ENCODE measurements at regions not wholly inside any gene's neighbourhood (a gene's known extent, or its start where the extent isn't known, plus 50 kb on each side); places are given as distances from the start of the nearest gene placed in this dataset.

GRCh38 chr11:112541140-112542046 is 280.7 kb upstream of the PLET1 start:
- H3K4me1 ChIP-seq = peaks cover 0 to 12% (median 0%) of the 10 kb centered on the region in 12 donors
- no peaks in the 10 kb centered on the region for H3K9me3 ChIP-seq
- ATAC-seq (peak in 2 of 4 donors; percentile 59 to 61), DNase-seq (no peak)
- TF ChIP-seq CTCF (IDR thresholded peaks at IDR 0.05) = no peak
- TF ChIP-seq POLR2A (IDR thresholded peaks at IDR 0.05) = no peak
- intact Hi-C loops (cut with DNase I) = no loop called here
- no peaks in the 10 kb centered on the region for H3K27me3 ChIP-seq
- no peaks in the 10 kb centered on the region for H3K36me3 ChIP-seq
- WGBS, 4 donors = 69 to 78% (median 74%) methylated on average over 3 of the region's 3 CpGs
- no peak overlapping the region for H3K27ac ChIP-seq
- no peak overlapping the region for H3K4me3 ChIP-seq

DNA sequence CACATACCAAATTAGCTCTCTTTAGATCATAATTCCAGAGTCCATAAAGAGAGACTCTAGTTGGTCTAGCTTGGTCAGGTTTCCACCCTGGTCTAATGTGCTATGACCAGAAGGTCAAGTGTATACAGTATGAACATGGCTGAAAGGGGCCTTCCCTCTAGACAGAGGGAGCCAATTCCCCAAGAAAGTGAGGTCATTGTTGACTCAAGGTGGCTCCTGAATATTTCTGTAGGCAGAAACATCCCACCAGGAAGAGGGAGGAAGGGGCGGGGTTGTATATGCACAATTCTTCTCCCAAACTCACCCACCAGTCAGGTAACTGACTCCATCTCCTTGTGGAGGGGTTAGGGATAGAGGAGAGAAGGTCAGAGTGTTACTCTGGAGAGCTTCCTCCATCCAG is 281.8 kb upstream of the PLET1 start:
- peaks cover 0 to 9% (median 0%) of the 10 kb centered on the region in 12 donors for H3K4me1 ChIP-seq
- no peak for DNase-seq
- intact Hi-C loops (cut with DNase I) = no loop called here
- no peaks in the 10 kb centered on the region for H3K27me3 ChIP-seq
- H3K27ac ChIP-seq = no peak overlapping the region
- TF ChIP-seq POLR2A (IDR thresholded peaks at IDR 0.05) (no peak), CTCF (IDR thresholded peaks at IDR 0.05) (no peak)
- ATAC-seq = no peak
- no peak overlapping the region for H3K4me3 ChIP-seq
- WGBS, 4 donors = 72 to 90% (median 86%) methylated on average over 1 of the region's 1 CpG
- H3K36me3 ChIP-seq = no peaks in the 10 kb centered on the region
- no peaks in the 10 kb centered on the region for H3K9me3 ChIP-seq

DNA sequence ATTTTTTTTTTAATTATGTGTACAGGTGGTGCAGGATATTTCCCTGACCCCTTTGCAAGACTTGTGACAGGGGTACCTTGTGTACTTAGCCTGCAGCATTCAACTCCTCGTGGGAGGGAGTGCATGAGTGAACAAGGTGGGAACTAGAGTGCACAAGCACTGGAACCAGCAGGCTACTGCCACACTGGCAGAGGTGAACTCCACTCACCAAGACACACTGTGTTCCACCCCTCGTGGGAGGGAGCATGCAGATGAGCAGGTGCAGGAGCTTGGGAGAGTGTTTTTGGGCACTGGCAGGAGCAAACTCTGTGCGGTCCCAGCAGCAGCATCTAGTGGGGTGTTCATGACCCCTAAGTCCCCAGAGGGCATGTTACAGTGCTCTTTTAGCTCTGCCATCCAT is 282.7 kb upstream of the PLET1 start:
- H3K9me3 ChIP-seq = no peaks in the 10 kb centered on the region
- DNase-seq (no peak), ATAC-seq (peak in 1 of 4 donors; percentile 11)
- H3K4me1 ChIP-seq = peaks cover 0 to 7% (median 0%) of the 10 kb centered on the region in 12 donors
- H3K27ac ChIP-seq = no peak overlapping the region
- 71 to 93% (median 80%) methylated on average over 3 of the region's 3 CpGs for WGBS, 4 donors
- H3K27me3 ChIP-seq = no peaks in the 10 kb centered on the region
- TF ChIP-seq POLR2A (IDR thresholded peaks at IDR 0.05) (no peak), CTCF (IDR thresholded peaks at IDR 0.05) (no peak)
- H3K36me3 ChIP-seq = no peaks in the 10 kb centered on the region
- no peak overlapping the region for H3K4me3 ChIP-seq
- intact Hi-C loops (cut with DNase I) = no loop called here

DNA sequence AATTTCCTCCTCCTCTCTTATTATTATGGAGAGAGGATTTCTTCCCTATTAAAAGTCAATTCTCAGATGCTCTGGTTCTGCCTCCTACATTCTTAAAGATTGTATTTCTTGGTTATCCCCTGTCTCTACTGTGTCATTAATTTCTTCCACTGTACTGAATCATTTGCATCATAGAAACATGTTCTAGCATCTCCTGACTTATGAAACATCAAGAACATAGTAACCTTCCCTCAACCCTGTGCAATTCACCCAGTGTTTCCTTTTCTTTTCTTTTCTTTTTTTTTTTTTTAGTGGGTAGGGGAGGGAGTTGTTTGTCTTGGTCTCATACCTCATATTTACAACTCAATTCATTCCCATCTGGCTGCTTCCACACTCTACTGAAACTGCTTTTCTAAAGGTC is 288.0 kb upstream of the PLET1 start:
- no peak for DNase-seq
- intact Hi-C loops (cut with DNase I) = no loop called here
- H3K36me3 ChIP-seq = no peaks in the 10 kb centered on the region
- TF ChIP-seq POLR2A (IDR thresholded peaks at IDR 0.05) (no peak), CTCF (IDR thresholded peaks at IDR 0.05) (no peak)
- H3K9me3 ChIP-seq = no peaks in the 10 kb centered on the region
- ATAC-seq = no peak
- no peaks in the 10 kb centered on the region for H3K4me1 ChIP-seq
- H3K27me3 ChIP-seq = no peaks in the 10 kb centered on the region
- H3K4me3 ChIP-seq = no peak overlapping the region
- H3K27ac ChIP-seq = no peak overlapping the region
